ENCODE measurements at regions not wholly inside any gene's neighbourhood (a gene's known extent, or its start where the extent isn't known, plus 50 kb on each side); places are given as distances from the start of the nearest gene placed in this dataset.

DNA sequence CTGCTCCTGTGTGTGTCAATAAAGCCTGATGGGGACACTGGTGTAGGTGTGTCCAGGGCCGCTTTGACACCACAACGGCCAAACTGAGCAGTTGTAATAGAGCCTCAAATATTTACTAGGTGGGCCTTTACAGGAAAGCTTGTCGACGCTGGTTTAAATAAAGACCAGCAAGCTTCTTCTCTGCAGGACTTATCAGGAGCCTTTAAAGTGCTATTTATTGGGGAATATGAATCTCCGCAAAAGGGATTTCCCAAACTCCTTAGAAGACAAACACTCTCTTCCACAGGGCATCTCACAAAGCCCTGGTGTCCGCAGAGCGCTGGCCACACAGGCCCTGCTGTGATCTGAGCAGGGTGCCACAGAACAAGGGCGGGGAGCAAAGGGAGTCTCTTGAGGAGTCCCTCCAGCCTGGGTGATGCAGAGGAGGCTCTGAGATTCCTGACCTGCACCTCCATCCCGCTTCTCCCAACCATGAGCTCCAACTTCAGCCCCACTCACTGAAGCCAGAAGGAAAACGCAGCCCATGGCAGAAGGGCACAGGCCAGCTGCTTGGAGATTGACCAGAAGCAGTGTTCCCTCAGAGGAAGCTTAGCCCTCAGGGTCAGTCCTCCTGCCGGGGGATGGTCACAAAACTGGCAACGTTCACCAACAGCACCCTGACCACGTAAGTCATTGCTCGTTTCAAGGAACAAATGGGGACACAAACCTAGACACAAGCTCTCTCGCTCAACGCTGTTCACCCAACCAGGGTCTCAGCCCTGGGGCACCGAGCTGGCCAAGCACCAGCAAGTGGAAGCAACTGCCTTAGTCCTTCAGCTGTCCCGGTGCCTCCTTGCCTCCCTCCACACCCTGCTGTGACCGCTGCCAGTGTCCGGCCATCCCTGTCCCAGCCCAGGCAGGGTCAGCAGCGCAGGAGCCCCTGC is 129.5 kb downstream of the OAT start:
- TF ChIP-seq, protein P1, sequence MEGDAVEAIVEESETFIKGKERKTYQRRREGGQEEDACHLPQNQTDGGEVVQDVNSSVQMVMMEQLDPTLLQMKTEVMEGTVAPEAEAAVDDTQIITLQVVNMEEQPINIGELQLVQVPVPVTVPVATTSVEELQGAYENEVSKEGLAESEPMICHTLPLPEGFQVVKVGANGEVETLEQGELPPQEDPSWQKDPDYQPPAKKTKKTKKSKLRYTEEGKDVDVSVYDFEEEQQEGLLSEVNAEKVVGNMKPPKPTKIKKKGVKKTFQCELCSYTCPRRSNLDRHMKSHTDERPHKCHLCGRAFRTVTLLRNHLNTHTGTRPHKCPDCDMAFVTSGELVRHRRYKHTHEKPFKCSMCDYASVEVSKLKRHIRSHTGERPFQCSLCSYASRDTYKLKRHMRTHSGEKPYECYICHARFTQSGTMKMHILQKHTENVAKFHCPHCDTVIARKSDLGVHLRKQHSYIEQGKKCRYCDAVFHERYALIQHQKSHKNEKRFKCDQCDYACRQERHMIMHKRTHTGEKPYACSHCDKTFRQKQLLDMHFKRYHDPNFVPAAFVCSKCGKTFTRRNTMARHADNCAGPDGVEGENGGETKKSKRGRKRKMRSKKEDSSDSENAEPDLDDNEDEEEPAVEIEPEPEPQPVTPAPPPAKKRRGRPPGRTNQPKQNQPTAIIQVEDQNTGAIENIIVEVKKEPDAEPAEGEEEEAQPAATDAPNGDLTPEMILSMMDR (IDR thresholded peaks at IDR 0.05), result no peak
- no peak for TF ChIP-seq EZH2 (IDR thresholded peaks at IDR 0.05)
